SHP77 (cell line): ENCODE measurements at regions not wholly inside any gene's neighbourhood (a gene's known extent, or its start where the extent isn't known, plus 50 kb on each side); places are given as distances from the start of the nearest gene placed in this dataset.

ENCODE experiments used
- DNase-seq, 2 experiments: peaks; one replicate each; lab custom pipeline; 2025; lab: John Stamatoyannopoulos, UW

DNA sequence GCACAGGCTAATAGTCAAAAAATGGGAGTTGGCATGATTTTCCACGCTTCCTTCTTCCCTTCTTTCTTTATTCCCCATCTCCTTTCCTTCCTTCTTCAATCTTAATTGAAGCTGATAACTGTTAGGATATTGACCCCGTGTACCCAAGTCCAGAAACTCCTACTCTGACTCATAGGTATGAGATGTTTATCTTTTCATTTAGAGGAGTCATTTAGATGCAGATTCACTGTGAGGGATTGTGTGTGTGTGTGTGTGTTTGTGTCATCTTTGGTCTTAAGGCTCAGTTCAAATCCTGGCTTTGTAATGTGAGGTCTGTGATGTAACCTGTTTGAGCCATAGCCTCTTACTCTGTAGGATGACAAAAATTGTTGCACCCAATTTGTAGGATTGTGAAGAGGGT lies 332.0 kb upstream of the MAF start:
- DNase-seq: no peak

DNA sequence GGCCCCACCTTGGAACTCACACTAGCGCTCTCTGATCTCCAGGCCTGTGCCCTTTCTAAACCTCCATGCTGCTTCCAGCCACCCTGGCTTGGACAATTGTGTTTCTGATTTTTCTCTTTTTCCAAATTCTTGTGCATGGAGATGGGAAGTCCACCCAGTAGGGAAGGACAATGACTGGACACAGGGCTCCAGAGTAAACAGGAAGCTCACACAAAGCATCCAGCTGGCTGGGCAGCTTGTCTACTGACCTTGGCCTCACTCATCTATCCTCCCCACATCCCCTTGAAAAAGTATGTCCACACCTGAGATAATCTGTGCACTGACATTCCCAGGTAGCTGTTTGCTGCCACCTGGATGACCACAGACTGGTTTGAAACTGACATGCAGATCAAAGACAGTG lies 331.2 kb upstream of the MAF start:
- DNase-seq: no peak

DNA sequence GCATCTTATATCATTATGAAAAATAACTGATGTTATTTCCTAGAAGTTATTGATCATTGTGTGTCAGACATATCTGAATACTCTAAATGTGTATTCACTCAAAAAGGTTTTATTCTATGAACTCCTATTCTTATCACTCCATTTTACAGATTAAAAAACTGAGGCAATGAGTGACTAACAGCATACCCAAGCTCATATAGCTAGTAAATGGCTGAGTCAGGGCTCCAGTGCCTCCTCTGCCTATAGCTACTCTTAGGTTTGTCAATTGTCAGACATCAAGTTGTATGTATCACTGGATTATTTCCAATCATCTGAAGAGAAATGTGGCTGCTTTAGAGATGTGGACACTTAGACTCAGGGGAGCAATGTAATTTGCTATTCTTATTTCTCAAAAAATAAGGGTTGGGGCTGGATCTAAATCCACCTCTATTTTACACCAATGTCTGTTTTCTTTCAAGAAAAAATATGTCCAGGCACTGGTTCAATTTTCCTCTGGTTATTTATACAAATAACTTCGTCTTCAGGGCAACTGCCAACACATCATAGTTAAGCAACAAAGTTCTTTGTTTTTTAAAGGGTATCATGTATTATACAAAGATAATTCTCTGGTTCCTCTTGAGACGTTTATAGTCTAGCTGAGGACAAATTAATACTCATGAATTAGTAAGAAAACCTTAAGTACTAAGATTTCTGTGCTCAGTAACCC lies 328.9 kb upstream of the MAF start:
- DNase-seq: no peak

DNA sequence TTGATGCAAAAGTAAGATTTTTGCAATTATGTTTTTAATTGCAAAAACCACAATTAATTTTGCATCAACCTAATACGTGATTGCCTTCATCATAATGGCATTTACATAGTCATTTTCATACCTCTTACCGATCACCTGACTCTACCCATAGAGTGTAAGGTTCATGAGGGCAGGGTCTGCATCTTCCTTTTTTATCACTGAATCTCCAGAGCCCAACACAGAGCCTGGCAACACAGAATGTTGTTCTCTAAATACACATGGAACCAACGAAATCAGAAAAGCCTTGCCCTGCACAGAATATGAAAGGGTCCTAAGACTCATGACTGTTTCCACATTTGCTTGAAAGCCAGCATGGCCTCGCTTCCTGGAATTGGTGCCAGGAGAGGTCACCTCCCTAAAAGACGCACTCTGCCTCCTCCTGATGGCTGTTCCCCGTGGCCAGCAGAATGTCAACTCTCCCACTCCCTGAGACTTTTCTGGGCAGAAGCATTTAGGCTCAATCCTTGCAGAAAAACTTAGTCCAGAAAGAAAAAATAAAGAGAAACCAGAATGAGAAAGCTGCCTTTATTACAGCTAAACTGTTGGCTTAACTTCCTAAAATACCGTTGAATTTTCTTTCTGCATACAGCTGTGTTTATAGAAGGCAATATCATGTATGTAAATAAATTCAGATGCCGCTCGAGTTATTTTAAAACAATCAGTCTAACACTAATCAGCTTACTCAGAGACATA lies 327.8 kb upstream of the MAF start:
- DNase-seq: no peak

DNA sequence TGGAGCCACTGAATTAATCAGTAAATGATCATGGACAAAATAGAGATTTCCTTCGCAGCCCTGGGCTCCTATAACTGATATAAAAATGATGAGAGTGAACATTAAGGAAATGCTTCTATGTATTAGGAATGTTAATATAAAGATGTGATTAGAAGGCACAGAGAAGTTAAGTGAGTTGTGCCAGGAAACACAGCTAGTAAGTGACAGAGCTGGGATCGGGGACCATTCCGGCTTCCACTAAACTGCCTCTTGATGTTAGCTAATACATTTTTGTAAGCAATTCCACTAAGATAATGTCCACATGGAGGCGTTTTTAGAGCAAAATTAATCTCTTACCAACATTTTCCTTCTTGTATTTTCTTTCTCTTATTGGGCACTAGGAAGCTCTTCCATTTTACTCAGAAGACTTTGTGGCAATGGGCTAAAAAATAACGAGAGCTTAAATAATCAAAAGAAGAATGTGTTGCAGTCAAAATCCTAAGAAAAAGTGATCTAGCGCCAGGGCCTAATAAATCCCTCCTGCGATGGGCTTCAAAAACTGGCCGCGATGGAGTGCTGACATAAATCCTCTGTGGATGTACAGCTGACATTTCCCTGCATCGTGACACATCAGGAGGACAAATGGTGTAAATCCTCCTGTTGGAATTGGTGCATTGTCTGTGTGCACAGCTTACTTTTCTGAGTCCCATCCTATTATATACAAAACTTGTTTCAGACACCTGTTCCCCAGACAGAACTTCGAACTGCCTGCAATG lies 326.1 kb upstream of the MAF start:
- DNase-seq: no peak

DNA sequence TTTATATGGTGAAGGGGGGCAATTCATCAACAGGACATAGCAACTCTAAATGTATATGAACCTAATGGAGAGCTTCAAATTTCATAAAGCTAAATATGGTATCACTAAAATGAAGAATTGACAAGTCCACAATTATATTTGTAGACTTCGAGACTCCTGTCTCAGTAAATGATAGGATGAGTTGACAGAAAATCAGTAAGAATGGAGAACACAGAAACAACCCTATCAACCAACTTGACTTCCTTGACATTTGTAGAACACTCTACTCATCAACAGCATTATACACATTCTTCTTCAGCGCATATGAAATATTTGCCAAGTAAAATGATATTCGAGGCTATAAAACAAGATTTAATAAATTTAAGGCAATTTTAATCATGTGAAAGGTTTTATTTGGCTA lies 322.9 kb upstream of the MAF start:
- DNase-seq: no peak

DNA sequence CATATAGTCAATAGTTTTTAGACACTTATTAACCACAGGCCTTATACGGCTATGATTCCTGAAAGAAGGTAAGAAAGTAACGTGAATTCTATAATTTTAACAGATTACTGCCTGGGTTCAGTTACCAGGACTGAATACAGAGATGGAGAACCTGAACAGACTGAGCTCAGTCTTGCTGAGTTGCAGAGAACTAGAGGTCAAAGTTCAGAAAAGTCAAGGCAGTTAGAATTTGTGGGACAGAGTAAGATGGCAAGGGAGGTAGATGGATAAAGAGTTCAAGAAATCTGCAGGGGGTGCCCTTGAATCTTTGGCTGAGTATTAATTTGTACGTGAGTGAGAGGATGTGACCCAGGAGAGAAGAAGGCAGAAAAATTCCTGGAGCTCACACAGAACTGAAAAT lies 320.1 kb upstream of the MAF start:
- DNase-seq: no peak

DNA sequence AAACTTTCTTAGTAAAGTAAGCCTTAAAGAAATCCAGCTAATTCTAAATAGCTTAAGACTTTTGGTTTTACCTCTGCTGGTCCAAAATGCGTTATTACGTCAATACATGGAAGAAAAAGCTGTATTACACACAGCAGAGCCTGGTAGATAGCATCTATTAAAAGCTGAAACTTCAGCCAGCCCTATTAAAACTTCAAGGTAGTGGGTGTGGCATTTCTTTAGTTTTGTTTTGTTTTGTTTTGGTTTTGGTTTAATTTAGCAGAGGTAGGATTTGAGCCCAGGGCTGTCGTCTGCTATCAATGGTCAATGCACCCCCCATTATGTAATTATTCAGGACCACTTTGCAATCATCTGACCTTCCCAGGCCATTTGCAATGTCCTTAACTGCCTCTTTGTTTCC lies 318.4 kb upstream of the MAF start:
- DNase-seq: no peak

DNA sequence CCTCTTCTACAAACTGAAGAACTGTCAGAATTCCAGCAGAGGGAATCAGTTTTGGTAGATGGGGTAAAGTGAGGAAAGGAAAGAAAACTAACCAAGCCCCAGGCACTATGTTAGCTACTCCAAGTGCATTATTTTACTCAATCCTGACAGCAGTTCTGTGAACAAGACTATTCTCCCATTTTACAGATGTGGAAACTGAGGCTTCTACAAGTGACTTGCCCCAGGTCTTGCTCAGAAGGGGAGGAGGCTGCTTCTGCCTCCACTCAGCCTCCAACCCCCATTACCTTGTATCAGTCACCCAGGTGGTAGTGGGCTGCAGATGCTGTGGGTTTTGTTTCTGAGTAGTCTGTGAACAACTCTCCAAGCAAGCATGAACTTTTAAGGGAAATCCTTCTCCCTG lies 315.2 kb upstream of the MAF start:
- DNase-seq: no peak

DNA sequence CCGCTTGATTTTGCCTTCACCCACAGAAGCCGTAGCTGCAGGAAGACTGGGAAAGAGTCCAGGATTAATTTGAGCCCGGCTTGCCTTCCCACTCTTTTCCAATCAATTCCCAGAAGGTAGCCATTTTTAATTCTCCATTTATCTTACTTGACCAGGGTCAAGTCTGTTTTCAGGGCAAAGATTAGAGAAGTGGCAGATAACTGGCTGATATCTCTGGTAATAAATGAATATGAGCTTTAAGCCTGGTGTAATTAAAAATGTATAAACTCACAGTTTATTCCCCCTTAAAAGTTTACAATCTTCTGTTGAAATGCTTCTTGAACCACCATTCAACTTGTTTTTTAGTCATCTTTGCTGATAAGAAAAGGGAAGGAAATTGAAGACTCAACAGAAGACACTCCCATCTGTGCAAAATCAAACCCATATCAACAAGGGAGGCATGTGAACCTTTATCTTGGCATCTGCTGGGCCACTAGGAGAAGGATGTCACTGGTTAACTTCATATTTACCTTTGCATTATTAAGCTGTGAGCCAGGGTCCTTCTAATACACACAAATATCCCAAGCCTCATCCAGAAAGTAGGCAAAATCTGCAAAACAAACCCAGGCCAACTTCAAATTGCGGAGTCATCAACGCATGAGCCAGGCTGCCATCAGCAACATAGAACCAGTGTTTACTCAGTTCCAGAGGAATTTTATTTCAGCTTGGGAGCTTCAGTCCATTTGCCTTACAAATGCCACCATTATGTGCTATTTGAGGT lies 314.6 kb upstream of the MAF start:
- DNase-seq: no peak

DNA sequence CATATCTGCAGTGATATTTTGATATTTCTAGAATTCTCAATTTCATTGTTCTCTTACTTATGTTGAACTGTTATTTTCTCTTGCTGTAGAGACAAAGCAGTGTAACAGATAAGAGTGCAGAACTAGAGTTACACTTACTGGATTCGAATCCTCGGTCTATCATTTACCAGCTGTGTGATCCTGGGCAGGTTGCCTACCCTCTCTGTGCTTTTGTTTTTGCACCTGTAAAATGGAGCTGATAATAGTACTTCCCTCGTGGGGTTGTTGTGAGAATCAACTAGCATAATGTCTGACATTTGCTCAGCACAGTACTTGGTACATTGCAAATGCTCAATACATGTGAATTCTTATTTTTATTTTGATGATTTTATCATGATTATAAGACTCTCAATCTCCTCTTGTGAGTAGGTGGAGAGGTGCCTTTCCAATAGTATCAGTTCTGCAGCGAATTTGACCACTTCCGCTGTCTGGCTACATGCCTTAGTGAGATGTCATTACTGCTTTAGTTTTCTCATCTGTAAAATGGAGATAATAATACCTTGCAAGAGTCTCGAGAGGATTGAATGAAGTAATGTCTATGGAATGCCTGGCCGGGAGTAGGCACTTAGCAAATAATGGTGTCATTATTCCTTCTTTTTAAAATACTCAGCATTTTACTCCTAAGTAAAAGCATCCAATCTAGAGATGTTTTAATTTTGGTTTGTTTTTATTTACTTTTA lies 312.2 kb upstream of the MAF start:
- no peak for DNase-seq

DNA sequence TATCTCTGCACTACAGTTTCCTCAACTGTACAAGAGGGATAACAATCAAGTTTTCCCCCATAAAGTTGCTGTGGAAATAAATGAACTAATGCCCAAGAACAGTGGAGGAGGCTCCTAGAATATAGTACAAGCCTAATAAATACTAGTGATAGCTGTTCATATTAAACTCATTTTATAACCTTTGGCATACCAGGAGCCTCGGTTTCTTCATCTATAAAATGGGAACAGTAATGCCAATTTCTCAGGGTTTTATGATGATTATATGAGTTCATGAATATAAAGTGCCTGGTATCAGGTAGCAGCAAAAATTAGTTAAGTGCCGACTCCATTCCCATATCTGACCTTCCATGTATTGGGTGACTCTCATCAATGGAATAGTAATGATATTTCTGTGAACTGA lies 311.1 kb upstream of the MAF start:
- no peak for DNase-seq

DNA sequence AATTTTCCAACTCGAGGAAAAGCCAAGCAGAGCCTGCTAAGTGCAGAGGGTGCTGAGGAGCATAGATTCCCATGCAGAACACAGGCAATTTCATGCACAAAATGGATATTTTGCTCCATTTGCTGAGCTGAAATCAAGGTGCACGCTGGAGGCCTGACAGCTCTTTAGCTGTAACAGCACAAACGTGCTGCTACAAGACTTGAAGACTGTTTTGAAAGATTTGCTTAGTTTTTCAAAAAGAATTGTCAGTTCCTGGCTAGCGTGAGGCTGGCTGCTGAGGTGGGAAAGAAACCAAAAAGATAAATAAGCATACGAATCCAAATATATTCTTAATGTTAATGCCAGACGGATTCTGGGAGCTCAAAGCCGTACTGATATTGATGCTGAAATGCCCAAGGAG lies 309.0 kb upstream of the MAF start:
- no peak for DNase-seq

DNA sequence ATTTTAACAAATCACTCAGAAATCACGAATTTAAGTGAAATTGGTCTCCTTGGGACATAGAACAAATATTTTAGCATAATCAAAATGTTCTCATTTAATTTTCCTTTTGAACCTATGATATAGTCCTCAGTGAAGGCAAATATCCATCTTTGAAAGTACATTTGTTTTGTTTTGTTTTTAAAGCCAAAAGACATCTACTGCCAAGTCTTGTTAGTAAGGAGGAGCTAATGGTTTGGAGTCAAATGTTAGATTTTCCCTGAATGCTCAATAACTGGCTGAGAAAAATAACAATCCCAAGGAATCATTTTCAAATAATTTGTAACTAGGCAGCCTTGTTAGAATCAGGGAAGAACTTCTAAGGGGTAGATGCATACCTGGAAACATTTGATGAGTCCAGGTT lies 302.9 kb upstream of the MAF start:
- no peak for DNase-seq

DNA sequence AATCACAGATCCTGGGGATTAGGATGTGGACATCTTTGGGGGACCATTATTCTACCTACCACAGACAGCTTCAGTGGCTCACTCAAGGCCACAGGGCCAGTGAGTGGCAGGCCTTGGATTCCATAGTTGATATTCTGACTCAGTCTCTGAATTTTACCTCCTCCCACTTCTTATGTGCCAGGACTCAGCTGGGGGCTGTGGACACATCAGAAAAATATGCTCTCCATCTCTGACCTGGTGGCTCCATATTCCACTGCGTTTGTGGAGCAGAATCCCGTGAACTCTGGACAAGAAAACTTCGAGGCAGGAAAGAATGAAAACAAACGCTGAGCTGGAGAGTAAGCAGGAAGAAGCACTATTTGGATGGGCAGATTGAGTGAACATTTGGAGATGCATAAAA lies 301.8 kb upstream of the MAF start:
- DNase-seq: no peak

DNA sequence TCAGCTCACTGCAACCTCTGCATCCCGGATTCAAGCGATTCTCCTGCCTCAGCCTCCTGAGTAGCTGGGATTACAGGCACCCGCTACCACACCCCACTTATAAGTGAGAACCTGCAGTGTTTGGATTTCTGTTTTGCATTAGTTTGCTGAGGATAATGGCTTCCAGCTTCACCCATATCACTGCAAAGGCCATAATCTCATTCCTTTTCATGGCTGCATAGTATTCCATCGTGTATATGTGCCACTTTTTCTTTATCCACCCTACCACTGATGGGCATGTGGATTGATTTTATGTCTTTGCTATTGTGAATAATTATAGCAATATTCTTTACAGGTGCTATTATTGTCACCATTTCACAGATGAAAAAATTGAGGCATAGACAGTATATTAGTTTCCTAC lies 301.0 kb upstream of the MAF start:
- no peak for DNase-seq

DNA sequence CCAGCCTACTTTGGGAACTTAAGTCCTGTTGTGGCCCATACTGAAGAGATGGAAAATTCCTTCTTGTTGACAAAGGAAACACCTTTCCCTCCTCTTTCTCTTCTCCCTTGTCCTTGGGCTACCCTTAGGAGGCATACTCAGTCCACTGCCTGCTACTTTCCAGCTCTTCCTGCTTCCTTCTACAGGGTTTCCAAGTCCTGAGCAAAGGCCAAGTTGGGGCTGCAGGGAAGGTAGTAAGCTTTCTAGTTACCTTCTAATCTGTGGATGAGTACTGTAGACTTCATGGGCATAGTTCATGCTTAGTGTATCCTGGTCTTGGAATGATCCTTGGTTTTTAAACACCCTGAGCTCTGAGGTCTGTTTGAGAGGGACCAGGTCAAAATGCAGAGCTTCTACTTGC lies 299.2 kb upstream of the MAF start:
- DNase-seq: no peak

DNA sequence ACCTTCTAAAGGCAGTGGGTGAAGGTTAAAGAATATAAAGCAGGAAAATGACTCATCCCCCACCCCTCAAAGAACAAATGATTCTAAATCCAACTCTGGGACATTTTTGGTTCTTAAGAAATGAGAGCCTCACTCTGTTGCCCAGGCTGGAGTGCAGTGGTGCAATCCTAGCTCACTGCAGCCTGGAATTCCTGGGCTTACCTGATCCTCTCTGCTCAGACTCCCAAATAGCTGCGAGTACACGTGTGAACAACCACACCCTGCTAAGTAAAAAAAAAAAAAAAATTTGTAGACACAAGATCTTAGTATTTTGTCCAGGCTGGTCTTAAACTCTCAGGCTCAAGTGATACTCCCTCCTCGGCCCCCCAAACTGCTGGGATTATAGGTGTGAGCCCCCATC lies 298.8 kb upstream of the MAF start:
- DNase-seq: no peak

DNA sequence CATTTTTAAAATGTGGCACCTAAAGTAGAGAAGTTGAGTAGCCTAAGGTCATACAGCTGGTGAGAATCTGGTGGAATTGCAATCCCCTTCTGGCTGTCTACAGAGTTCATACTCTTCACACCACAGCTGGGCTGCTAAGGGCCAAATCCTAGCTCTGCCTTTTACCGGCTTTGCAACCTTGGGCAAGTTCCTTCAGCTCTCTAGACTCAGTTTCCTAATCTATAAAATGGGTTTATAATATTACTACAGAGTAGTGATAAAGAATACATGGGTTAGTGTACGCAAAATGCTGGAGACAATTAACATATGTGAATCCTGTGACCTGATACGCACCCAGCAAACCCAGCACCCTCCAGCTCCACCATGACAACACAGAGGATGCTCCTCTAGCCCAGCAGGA lies 298.2 kb upstream of the MAF start:
- no peak for DNase-seq

DNA sequence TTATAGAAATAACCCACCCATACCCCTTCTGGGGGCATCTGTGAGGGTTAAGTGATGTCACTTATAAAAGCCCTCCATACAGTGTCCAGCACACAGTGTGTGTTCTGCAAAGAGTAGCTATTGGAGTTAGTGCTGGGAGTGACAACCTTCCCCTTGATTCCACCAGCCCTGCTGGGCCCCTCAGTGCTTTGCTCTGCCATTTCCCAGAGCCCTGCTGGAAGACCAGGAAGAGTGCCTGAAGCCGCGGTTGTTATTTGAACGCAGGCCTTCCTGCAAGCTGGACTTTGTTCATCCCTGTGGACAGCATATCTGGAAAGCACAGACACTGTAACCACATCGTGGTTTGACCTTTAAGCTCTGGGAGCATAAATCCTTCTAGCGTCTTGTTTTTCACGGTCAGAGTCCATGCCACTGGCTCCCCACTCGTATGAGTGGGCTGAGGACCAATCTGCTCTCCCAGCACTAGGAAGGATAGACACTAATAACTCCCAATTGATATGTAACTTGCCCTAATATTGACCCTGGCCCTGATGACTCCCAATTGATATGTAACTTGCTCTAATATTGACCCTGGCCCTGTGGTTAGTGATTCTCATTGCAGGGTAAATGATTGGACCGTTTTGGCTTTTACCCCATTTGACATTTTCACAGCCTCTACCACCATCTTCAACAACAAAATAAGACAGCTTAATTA lies 297.1 kb upstream of the MAF start:
- no peak for DNase-seq

DNA sequence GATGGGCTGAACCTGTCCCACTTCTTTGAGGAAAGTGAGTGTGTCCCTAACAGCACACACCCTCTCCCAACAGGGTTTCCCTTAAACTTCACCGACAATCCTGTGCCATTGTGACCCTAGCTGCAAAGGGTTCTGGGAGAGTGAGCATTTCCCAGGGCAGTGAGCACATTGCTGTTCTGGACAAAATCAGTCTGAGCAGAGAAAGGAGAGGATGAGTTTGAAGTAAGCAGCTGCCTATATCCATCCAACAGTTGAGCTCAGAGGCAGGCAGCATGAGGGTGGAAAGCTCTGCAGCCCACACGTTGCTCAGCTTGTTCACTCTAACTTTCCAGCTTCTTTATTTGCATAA lies 296.5 kb upstream of the MAF start:
- no peak for DNase-seq

DNA sequence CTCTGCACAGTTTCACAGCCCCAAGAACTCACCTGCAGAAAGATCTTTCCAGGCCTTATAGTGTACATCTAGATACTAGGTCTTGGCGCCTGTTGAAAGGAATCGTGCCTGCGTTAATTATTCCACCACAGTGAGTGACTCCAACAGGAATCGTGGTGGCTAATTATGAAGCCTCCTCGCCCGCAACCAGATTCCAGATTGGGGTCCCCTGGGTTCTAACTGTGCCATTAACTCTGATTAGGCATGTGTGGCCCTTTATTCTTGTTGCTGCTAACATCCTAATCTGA lies 295.3 kb upstream of the MAF start:
- DNase-seq: no peak
